GM12878 (cell line): ENCODE measurements at regions not wholly inside any gene's neighbourhood (a gene's known extent, or its start where the extent isn't known, plus 50 kb on each side); places are given as distances from the start of the nearest gene placed in this dataset.

Source experiments
- ATAC-seq: fragments of 200-7000 bp; cut with Tn5 transposase; 3 replicates; pipeline ENCODE4 v1.9.1; 2020; ENCODE audit warnings: mild to moderate bottlenecking, moderate library complexity
- BruUV-seq: library from RNA; stranded (reverse); fragments of 400-500 nt; replicated peaks from 2 replicates; lab custom pipeline; 2021; lab: Mats Ljungman, UMichigan
- CTCF ChIA-PET: fragments of 300-600 bp; sonication (Branson Sonifier 250); formaldehyde crosslinking; extraction: SDS; loops from one replicate; lab custom pipeline; 2021; ENCODE audit warnings: inconsistent platforms; lab: Yijun Ruan, JAX
- POLR2A ChIA-PET: fragments of 350-600 bp; formaldehyde crosslinking; extraction: SDS; loops from one replicate; lab custom pipeline; 2021; ENCODE audit warnings: inconsistent platforms; lab: Charles Lee
- RAD21 ChIA-PET: fragments of 300-600 bp; sonication (Branson Sonifier 250); formaldehyde crosslinking; loops from one replicate; lab custom pipeline; 2023; ENCODE audit warnings: antibody characterized with exemption; ENCODE audit not compliant: unreplicated experiment; lab: Charles Lee
- SMC1A ChIA-PET: fragments of 300-600 bp; sonication (Branson Sonifier 250); formaldehyde crosslinking; loops from one replicate; lab custom pipeline; 2023; ENCODE audit not compliant: unreplicated experiment, uncharacterized antibody; lab: Charles Lee
- DNase-seq: peaks from one replicate; pipeline ENCODE4 v3.0.0-alpha.2; 2011; ENCODE audit warnings: low read depth, low spot score
- FAIRE-seq: peaks from 3 replicates; lab custom pipeline; 2011; peaks lifted over from hg19 to GRCh38; lab: Jason Lieb, UNC
- H2AFZ ChIP-seq: 2 replicates; pipeline ENCODE4 v1.6.0; 2011; ENCODE audit warnings: low read depth, low read length, control low read depth; ENCODE audit not compliant: control insufficient read depth
- H3K27ac ChIP-seq: 2 replicates; pipeline ENCODE4 v1.5.1; 2011; ENCODE audit warnings: control low read depth; ENCODE audit not compliant: control insufficient read depth, insufficient read depth
- H3K27me3 ChIP-seq, 2 experiments: replicated peaks in 1 of 2; 2 replicates each; pipeline versions ENCODE4 v1.6.0 to v1.6.1; 2011; ENCODE audit warnings: low read length in 1 of 2; ENCODE audit not compliant: control insufficient read depth in 2 of 2, insufficient read depth in 2 of 2
- H3K36me3 ChIP-seq, 2 experiments: 2 replicates each; pipeline ENCODE4 v1.5.1; 2011; ENCODE audit warnings: low read length in 1 of 2; ENCODE audit not compliant: control insufficient read depth in 2 of 2, insufficient read depth in 2 of 2
- H3K4me1 ChIP-seq: 2 replicates; pipeline ENCODE4 v1.6.1; 2011; ENCODE audit warnings: mild to moderate bottlenecking, low read length, moderate library complexity, mixed read lengths; ENCODE audit not compliant: control insufficient read depth, insufficient read depth
- H3K4me2 ChIP-seq: 2 replicates; pipeline ENCODE4 v1.6.0; 2011; ENCODE audit warnings: control low read depth; ENCODE audit not compliant: control insufficient read depth, insufficient read depth
- H3K4me3 ChIP-seq: fragments of 200-600 bp; sonication (generic); 2 replicates; pipeline ENCODE4 v1.5.1; 2016
- H3K79me2 ChIP-seq: 2 replicates; pipeline ENCODE4 v1.6.0; 2011; ENCODE audit warnings: low read length; ENCODE audit not compliant: control insufficient read depth, insufficient read depth
- H3K9ac ChIP-seq: 2 replicates; pipeline ENCODE4 v1.8.0; 2011; ENCODE audit warnings: low read length, control low read depth, mixed read lengths; ENCODE audit not compliant: control insufficient read depth, insufficient read depth
- H3K9me3 ChIP-seq: replicated peaks from 3 replicates; pipeline ENCODE4 v1.5.1; 2011; ENCODE audit warnings: mild to moderate bottlenecking, low read length; ENCODE audit not compliant: control insufficient read depth, insufficient read depth
- H4K20me1 ChIP-seq: 2 replicates; pipeline ENCODE4 v1.6.0; 2011; ENCODE audit not compliant: control insufficient read depth, insufficient read depth
- BCL11A ChIP-seq: IDR thresholded peaks from 2 replicates; pipeline ENCODE4 v1.6.1; 2011; ENCODE audit warnings: low read depth, low read length
- BMI1 ChIP-seq: fragments of 450-650 bp; IDR thresholded peaks from 2 replicates; pipeline ENCODE4 v1.6.1; 2016; ENCODE audit warnings: mild to moderate bottlenecking, moderate library complexity, borderline replicate concordance
- FOXM1 ChIP-seq: IDR thresholded peaks from 2 replicates; pipeline ENCODE4 v1.6.1; 2012; ENCODE audit warnings: low read depth, mild to moderate bottlenecking, inconsistent platforms, low read length, moderate library complexity
- GATAD2B ChIP-seq: fragments of 450-650 bp; conservative IDR thresholded peaks from 2 replicates; pipeline ENCODE4 v1.6.1; 2017; ENCODE audit warnings: low read depth, mild to moderate bottlenecking, moderate library complexity
- KDM1A ChIP-seq: fragments of 200-600 bp; sonication (generic); IDR thresholded peaks from 2 replicates; pipeline ENCODE4 v1.6.1; 2016; ENCODE audit warnings: borderline replicate concordance
- MEF2A ChIP-seq: IDR thresholded peaks from 2 replicates; pipeline ENCODE4 v1.6.1; 2011; ENCODE audit warnings: low read depth, mild to moderate bottlenecking, low read length, moderate library complexity; ENCODE audit not compliant: insufficient read depth
- MLLT1 ChIP-seq: fragments of 450-650 bp; IDR thresholded peaks from 2 replicates; pipeline ENCODE4 v1.6.1; 2016; ENCODE audit warnings: mild to moderate bottlenecking
- MXI1 ChIP-seq: fragments of 150-350 bp; IDR thresholded peaks from 2 replicates; pipeline ENCODE4 v1.6.1; 2011; ENCODE audit warnings: low read depth, mild to moderate bottlenecking, inconsistent platforms, low read length, improper control_type of control experiment
- MYC ChIP-seq: IDR thresholded peaks from 2 replicates; pipeline ENCODE4 v1.6.1; 2011; ENCODE audit warnings: mild to moderate bottlenecking, low read length, moderate library complexity, inconsistent platforms; ENCODE audit not compliant: insufficient read depth, insufficient replicate concordance, insufficient read length, severe bottlenecking
- POLR2A ChIP-seq: IDR thresholded peaks from 2 replicates; pipeline ENCODE4 v1.6.1; 2011; ENCODE audit warnings: low read depth, mild to moderate bottlenecking, low read length
- POLR2AphosphoS2 ChIP-seq: IDR thresholded peaks from 2 replicates; pipeline ENCODE4 v1.6.1; 2011; ENCODE audit warnings: low read depth, mild to moderate bottlenecking, low read length, improper control_type of control experiment, moderate library complexity
- RUNX3 ChIP-seq: IDR thresholded peaks from 2 replicates; pipeline ENCODE4 v1.6.1; 2012; ENCODE audit warnings: low read length, inconsistent platforms
- SIN3A ChIP-seq: IDR thresholded peaks from 2 replicates; pipeline ENCODE4 v1.6.1; 2012; ENCODE audit warnings: low read depth, low read length, improper control_type of control experiment
- YBX1 ChIP-seq: fragments of 450-650 bp; IDR thresholded peaks from 2 replicates; pipeline ENCODE4 v1.6.1; 2016; ENCODE audit warnings: antibody characterized with exemption
- ZNF217 ChIP-seq: fragments of 450-650 bp; IDR thresholded peaks from 2 replicates; pipeline ENCODE4 v1.6.1; 2017; ENCODE audit warnings: antibody characterized with exemption, mild to moderate bottlenecking
- ZZZ3 ChIP-seq: IDR thresholded peaks from 2 replicates; pipeline ENCODE4 v1.6.1; 2011; ENCODE audit warnings: low read depth; ENCODE audit not compliant: control insufficient read depth, insufficient read length
- WGBS: methylation state at CpG from one replicate; pipeline ENCODE4 v1.1.6; 2016; ENCODE audit warnings: low lambda C conversion rate; ENCODE audit not compliant: insufficient replicate concordance, insufficient coverage; ENCODE audit errors: missing lambda C conversion rate; 5-methylcytosine and 5-hydroxymethylcytosine counted together
- in situ Hi-C: fragments of 300-500 bp; cut with MboI; formaldehyde crosslinking; loops from 9 replicates; pipeline ENCODE4 v1.14.3; 2018; ENCODE audit warnings: mixed read lengths
- intact Hi-C: fragments of 100-400 bp; cut with micrococcal nuclease; formaldehyde crosslinking; loops from one replicate; pipeline ENCODE4 v1.14.2; 2022; ENCODE audit not compliant: unreplicated experiment
- TF ChIP-seq, protein P1 (sequence below): fragments of 150-350 bp; IDR thresholded peaks from 2 replicates; pipeline ENCODE4 v1.6.1; 2016; ENCODE audit warnings: low read depth, low read length

DNA sequence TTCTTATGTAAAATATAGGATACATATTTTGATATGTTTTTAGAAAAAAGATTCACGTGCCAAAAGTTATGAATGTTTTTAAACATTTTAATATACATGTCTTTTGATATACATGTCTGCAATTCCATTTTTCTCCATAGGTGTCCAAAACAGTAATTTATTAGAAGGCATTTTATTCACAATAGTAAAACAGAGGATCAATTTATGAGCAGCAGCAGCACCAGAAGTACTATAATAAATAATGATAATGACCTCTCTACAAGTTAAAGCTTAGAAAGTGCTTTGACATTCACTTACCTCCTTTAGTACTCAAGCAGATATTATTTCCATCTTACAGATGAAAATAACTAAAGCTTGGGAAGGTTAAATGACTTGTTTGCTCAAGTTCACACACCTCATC is 96.7 kb upstream of the DBX1 start:
- 65% methylated on average over 1 of the region's 1 CpG for WGBS
- BruUV-seq = no TSS peak
- no peaks in the 10 kb centered on the region for H4K20me1 ChIP-seq
- no peak overlapping the region for H3K4me3 ChIP-seq
- no peak overlapping the region for H3K27ac ChIP-seq
- no peak overlapping the region for H3K4me2 ChIP-seq
- intact Hi-C loops (no loop called here), in situ Hi-C loops (no loop called here)
- no peaks in the 10 kb centered on the region for H3K36me3 ChIP-seq
- FAIRE-seq (no peak), DNase-seq (no peak), ATAC-seq (no peak)
- POLR2A ChIA-PET = no interaction called here
- peaks cover 0 to 5% of the 10 kb centered on the region in 2 experiments; a peak in 1 of 4 replicates for H3K27me3 ChIP-seq
- CTCF ChIA-PET = no interaction called here
- H2AFZ ChIP-seq = no peak overlapping the region
- no peak overlapping the region for H3K9ac ChIP-seq
- no peaks in the 10 kb centered on the region for H3K4me1 ChIP-seq
- RAD21 ChIA-PET = no interaction called here
- H3K9me3 ChIP-seq = no peaks in the 10 kb centered on the region
- SMC1A ChIA-PET = no interaction called here
- TF ChIP-seq POLR2AphosphoS2 (no peak), SIN3A (no peak), ZNF217 (no peak), YBX1 (no peak), GATAD2B (no peak), MXI1 (no peak), RUNX3 (no peak), MLLT1 (no peak), POLR2A (no peak)
- H3K79me2 ChIP-seq = no peaks in the 10 kb centered on the region

GRCh38 chr11:20253796-20254195 is 93.5 kb upstream of the DBX1 start:
- Histone ChIP-seq H3K9ac (no peak overlapping the region), H4K20me1 (no peaks in the 10 kb centered on the region), H3K4me1 (no peaks in the 10 kb centered on the region), H3K79me2 (no peaks in the 10 kb centered on the region), H2AFZ (no peak overlapping the region), H3K9me3 (no peaks in the 10 kb centered on the region), H3K27me3 (peaks cover 0 to 3% of the 10 kb centered on the region in 2 experiments; a peak in 2 of 4 replicates), H3K4me3 (no peak overlapping the region), H3K4me2 (no peak overlapping the region), H3K27ac (no peak overlapping the region), H3K36me3 (no peaks in the 10 kb centered on the region)
- WGBS = 19% methylated on average over 5 of the region's 5 CpGs
- intact Hi-C loops (no loop called here), in situ Hi-C loops (no loop called here)
- ChIA-PET CTCF (no interaction called here), RAD21 (no interaction called here), POLR2A (no interaction called here), SMC1A (no interaction called here)
- no peak for DNase-seq
- no peak for FAIRE-seq
- ATAC-seq = no peak
- BruUV-seq = no TSS peak
- no peak for TF ChIP-seq KDM1A
- no peak for TF ChIP-seq BMI1
- TF ChIP-seq ZZZ3 = no peak
- TF ChIP-seq BCL11A = no peak
- TF ChIP-seq, protein P1, sequence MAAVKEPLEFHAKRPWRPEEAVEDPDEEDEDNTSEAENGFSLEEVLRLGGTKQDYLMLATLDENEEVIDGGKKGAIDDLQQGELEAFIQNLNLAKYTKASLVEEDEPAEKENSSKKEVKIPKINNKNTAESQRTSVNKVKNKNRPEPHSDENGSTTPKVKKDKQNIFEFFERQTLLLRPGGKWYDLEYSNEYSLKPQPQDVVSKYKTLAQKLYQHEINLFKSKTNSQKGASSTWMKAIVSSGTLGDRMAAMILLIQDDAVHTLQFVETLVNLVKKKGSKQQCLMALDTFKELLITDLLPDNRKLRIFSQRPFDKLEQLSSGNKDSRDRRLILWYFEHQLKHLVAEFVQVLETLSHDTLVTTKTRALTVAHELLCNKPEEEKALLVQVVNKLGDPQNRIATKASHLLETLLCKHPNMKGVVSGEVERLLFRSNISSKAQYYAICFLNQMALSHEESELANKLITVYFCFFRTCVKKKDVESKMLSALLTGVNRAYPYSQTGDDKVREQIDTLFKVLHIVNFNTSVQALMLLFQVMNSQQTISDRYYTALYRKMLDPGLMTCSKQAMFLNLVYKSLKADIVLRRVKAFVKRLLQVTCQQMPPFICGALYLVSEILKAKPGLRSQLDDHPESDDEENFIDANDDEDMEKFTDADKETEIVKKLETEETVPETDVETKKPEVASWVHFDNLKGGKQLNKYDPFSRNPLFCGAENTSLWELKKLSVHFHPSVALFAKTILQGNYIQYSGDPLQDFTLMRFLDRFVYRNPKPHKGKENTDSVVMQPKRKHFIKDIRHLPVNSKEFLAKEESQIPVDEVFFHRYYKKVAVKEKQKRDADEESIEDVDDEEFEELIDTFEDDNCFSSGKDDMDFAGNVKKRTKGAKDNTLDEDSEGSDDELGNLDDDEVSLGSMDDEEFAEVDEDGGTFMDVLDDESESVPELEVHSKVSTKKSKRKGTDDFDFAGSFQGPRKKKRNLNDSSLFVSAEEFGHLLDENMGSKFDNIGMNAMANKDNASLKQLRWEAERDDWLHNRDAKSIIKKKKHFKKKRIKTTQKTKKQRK = no peak
- no peak for TF ChIP-seq FOXM1
- no peak for TF ChIP-seq MEF2A
- no peak for TF ChIP-seq MYC
